Natural killer cell treated with Interleukin-12 subunit alpha and Interleukin-12 subunit beta and Interleukin-15 and Interleukin-18, amount 100 ng/mL, for 72 hours (primary cell): ENCODE measurements at regions not wholly inside any gene's neighbourhood (a gene's known extent, or its start where the extent isn't known, plus 50 kb on each side); places are given as distances from the start of the nearest gene placed in this dataset.
"Not testable (repeated sequence)": the region's sequence is repeated elsewhere in the genome, so short reads cannot be mapped to it uniquely, and the experiment has no call there.

ENCODE experiments used
- ATAC-seq, 2 donors: fragments of 150-1000 bp; cut with Tn5 transposase in 1 of 2; sonication (Bioruptor Pico), chemical (Tn5 transposase) in 1 of 2; 2 replicates each; pipeline ENCODE4 v1.10.0; 2021
- DNase-seq: peaks from one replicate; pipeline ENCODE4 v3.0.0; 2022; ENCODE audit warnings: low spot score
- H3K27ac Mint-ChIP-seq, 2 donors: 1 replicate in 1 of 2; 2 replicates in 1 of 2; pipeline ENCODE4 v1.8.0; 2022; ENCODE audit warnings: mixed read lengths in 2 of 2, mild to moderate bottlenecking in 1 of 2, moderate library complexity in 1 of 2
- H3K27me3 Mint-ChIP-seq, 2 donors: 1 replicate in 1 of 2; 2 replicates in 1 of 2; pipeline ENCODE4 v1.8.0; 2022; ENCODE audit warnings: mixed read lengths in 2 of 2
- H3K36me3 Mint-ChIP-seq: one replicate; pipeline ENCODE4 v1.8.0; 2022; ENCODE audit warnings: mixed read lengths
- H3K4me1 Mint-ChIP-seq, 2 donors: 1 replicate in 1 of 2; 2 replicates in 1 of 2; pipeline ENCODE4 v1.8.0; 2022; ENCODE audit warnings: low read depth in 2 of 2, mixed read lengths in 2 of 2, mild to moderate bottlenecking in 1 of 2
- H3K4me3 Mint-ChIP-seq: one replicate; pipeline ENCODE4 v1.8.0; 2022; ENCODE audit warnings: mixed read lengths
- H3K9me3 Mint-ChIP-seq: 2 replicates; pipeline ENCODE4 v1.8.0; 2022; ENCODE audit warnings: mixed read lengths

GRCh38 chr2:87349006-87349405 is 327.4 kb upstream of the PLGLB1 start:
- not testable (repeated sequence) for H3K36me3 Mint-ChIP-seq, DNase-seq, H3K4me1 Mint-ChIP-seq, H3K27ac Mint-ChIP-seq, H3K27me3 Mint-ChIP-seq, H3K9me3 Mint-ChIP-seq, H3K4me3 Mint-ChIP-seq, ATAC-seq

GRCh38 chr2:87352178-87352934 is 330.7 kb upstream of the PLGLB1 start:
- ATAC-seq, H3K4me3 Mint-ChIP-seq, H3K27me3 Mint-ChIP-seq: not testable (repeated sequence)

GRCh38 chr2:87353408-87353807 is 331.8 kb upstream of the PLGLB1 start:
- H3K4me3 Mint-ChIP-seq, DNase-seq, H3K36me3 Mint-ChIP-seq, H3K9me3 Mint-ChIP-seq, H3K27ac Mint-ChIP-seq, H3K4me1 Mint-ChIP-seq, ATAC-seq, H3K27me3 Mint-ChIP-seq: not testable (repeated sequence)

More at GRCh38 chr2:87352178-87352934, 330.7 kb upstream of the PLGLB1 start:
- DNase-seq, H3K4me1 Mint-ChIP-seq, H3K9me3 Mint-ChIP-seq, H3K36me3 Mint-ChIP-seq, H3K27ac Mint-ChIP-seq: not testable (repeated sequence)

DNA sequence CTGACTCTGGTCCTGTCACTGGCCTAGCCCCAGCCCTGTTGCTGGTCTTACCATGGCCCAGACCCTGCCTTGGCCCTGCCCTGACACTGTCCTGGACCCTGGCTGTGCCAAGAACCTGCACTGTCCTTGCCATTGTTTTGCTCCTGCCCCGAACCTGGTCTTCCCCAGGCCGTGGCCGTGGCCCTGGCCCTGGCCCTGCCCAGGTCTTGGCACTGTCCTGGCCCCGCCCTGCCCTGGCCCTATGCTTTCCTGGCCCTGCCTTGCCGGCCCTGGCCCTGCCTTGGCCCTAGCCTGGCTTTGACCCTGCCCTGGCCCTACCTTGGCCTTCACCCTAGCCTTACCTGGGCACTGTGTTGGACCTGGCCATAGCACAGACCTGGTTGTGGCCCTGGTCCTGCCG is 332.5 kb upstream of the PLGLB1 start:
- H3K27ac Mint-ChIP-seq, DNase-seq, H3K27me3 Mint-ChIP-seq, H3K4me1 Mint-ChIP-seq, H3K36me3 Mint-ChIP-seq, ATAC-seq, H3K9me3 Mint-ChIP-seq, H3K4me3 Mint-ChIP-seq: not testable (repeated sequence)

- DNase-seq, H3K9me3 Mint-ChIP-seq, H3K4me1 Mint-ChIP-seq, ATAC-seq, H3K4me3 Mint-ChIP-seq, H3K27ac Mint-ChIP-seq, H3K36me3 Mint-ChIP-seq: not testable (repeated sequence)
- H3K27me3 Mint-ChIP-seq, result peaks cover 3 to 14% of the 10 kb centered on the region in 2 donors
Observed at GRCh38 chr2:87360250-87360649, 338.6 kb upstream of the PLGLB1 start.

- not testable (repeated sequence) for H3K9me3 Mint-ChIP-seq, H3K4me1 Mint-ChIP-seq, DNase-seq, H3K27ac Mint-ChIP-seq, H3K36me3 Mint-ChIP-seq, ATAC-seq, H3K4me3 Mint-ChIP-seq
- H3K27me3 Mint-ChIP-seq, result peaks cover 3 to 14% of the 10 kb centered on the region in 2 donors
Observed at GRCh38 chr2:87360927-87361326, 339.3 kb upstream of the PLGLB1 start.

DNA sequence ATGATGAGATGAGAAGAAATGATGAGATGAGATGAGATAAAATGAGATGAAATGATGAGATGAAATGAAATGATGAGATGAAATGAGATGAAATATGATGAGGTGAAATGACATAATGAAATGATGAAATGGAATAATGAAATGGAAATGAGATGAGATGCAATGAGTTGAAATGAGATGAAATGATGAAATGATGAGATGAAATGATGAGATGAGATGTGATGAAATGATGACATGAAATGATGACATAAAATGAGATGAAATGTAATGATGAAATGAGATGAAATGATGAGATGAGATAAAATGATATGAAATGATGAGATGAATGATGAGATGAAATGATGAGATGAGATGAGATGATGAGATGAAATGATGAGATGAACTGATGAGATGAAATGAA is 340.2 kb upstream of the PLGLB1 start:
- ATAC-seq, H3K9me3 Mint-ChIP-seq, H3K27ac Mint-ChIP-seq, H3K4me3 Mint-ChIP-seq, H3K36me3 Mint-ChIP-seq, H3K4me1 Mint-ChIP-seq, DNase-seq: not testable (repeated sequence)
- peaks cover 3 to 14% of the 10 kb centered on the region in 2 donors for H3K27me3 Mint-ChIP-seq

- H3K4me3 Mint-ChIP-seq, H3K36me3 Mint-ChIP-seq, H3K4me1 Mint-ChIP-seq, H3K9me3 Mint-ChIP-seq, H3K27ac Mint-ChIP-seq, ATAC-seq, DNase-seq: not testable (repeated sequence)
- H3K27me3 Mint-ChIP-seq, result peaks cover 3 to 14% of the 10 kb centered on the region in 2 donors
Observed at GRCh38 chr2:87364379-87364778, 342.7 kb upstream of the PLGLB1 start.

DNA sequence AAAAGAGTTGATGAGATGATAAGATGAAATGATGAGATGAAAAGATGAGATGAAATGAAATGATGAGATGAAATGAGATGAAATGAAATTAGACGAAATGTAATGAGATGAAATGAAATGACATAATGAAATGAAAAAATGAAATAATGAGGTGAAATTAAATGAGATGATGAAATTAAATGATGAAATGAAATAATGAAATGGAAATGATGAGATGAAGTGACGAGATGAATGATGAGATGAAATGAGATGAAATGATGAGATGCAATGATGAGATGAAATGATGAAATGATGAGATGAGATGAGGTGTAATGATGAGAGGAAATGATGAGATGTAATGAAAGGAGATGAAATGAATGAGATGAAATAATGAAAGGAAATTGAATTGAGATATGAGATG is 343.4 kb upstream of the PLGLB1 start:
- not testable (repeated sequence) for H3K4me1 Mint-ChIP-seq, DNase-seq, ATAC-seq, H3K27ac Mint-ChIP-seq, H3K36me3 Mint-ChIP-seq, H3K4me3 Mint-ChIP-seq, H3K9me3 Mint-ChIP-seq
- H3K27me3 Mint-ChIP-seq, result peaks cover 3 to 14% of the 10 kb centered on the region in 2 donors

DNA sequence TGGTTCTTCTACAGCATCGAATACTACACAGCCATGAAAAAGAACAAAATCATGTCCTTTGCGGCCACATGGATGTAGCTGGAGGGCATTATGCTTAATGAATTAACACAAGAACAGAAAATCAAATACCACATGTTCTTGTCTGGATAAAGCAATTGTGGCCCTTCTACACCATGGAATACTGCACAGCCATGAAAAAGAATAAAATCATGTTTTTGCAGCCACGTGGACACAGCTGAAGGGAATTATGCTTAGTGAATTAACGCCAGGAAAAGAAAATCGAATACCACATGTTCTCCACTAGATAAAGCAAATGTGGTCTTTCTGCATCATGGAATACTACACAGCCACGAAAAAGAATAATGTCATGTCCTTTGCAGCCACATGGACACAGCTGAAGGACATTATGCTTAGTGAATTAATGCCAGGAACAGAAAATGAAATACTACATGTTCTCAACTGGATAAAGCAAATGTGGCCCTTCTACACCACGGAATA is 361.8 kb upstream of the PLGLB2 start:
- H3K4me3 Mint-ChIP-seq, DNase-seq, H3K4me1 Mint-ChIP-seq, H3K36me3 Mint-ChIP-seq, ATAC-seq, H3K27ac Mint-ChIP-seq, H3K27me3 Mint-ChIP-seq, H3K9me3 Mint-ChIP-seq: not testable (repeated sequence)

- not testable (repeated sequence) for DNase-seq, H3K27ac Mint-ChIP-seq, H3K36me3 Mint-ChIP-seq, ATAC-seq, H3K4me3 Mint-ChIP-seq, H3K9me3 Mint-ChIP-seq, H3K27me3 Mint-ChIP-seq, H3K4me1 Mint-ChIP-seq
Observed at GRCh38 chr2:87395784-87396183, 352.1 kb upstream of the PLGLB2 start.

- not testable (repeated sequence) for H3K27me3 Mint-ChIP-seq, ATAC-seq, H3K36me3 Mint-ChIP-seq
Observed at GRCh38 chr2:87396551-87397265, 351.2 kb upstream of the PLGLB2 start.

DNA sequence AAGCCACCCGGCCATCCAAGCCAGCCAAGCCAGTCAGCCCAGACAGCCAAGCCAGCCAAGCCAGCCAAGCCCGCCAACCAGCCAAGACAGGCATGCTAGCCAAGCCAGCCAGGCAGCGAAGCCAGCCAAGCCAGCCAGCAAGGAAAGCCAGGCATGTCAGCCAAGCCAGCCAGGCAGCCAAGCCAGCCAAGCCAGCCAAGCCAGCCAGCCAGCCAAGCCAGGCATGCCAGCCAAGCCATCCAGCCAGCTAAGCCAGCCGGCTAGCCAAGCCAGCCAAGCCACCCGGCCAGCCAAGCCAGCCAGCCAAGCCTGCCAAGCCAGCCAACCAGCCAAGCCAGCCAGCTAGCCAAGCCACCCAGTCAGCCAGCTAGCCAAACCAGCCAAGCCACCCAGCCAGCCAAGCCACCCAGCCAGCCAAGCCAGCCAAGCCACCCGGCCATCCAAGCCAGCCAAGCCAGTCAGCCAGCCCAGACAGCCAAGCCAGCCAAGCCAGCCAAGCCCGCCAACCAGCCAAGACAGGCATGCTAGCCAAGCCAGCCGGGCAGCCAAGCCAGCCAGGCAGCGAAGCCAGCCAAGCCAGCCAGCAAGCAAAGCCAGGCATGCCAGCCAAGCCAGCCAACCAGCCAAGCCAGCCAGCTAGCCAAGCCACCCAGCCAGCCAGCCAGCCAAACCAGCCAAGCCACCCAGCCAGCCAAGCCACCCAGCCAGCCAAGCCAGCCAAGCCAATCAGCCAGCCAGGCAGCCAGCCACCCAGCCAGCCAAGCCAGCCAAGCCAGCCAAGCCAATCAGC is 350.4 kb upstream of the PLGLB2 start:
- H3K4me3 Mint-ChIP-seq, H3K27ac Mint-ChIP-seq, DNase-seq, H3K27me3 Mint-ChIP-seq, H3K4me1 Mint-ChIP-seq, H3K9me3 Mint-ChIP-seq, H3K36me3 Mint-ChIP-seq, ATAC-seq: not testable (repeated sequence)

More at GRCh38 chr2:87396551-87397265, 351.2 kb upstream of the PLGLB2 start:
- not testable (repeated sequence) for H3K4me3 Mint-ChIP-seq, H3K27ac Mint-ChIP-seq, H3K4me1 Mint-ChIP-seq, H3K9me3 Mint-ChIP-seq, DNase-seq
